HG03342 (cell line): ENCODE measurements at regions not wholly inside any gene's neighbourhood (a gene's known extent, or its start where the extent isn't known, plus 50 kb on each side); places are given as distances from the start of the nearest gene placed in this dataset.

Experiments used
- ATAC-seq: cut with Tn5 transposase; IDR thresholded peaks from one replicate; pipeline ENCODE4 v1.9.1; 2021; ENCODE audit warnings: mild to moderate bottlenecking, moderate library complexity; ENCODE audit not compliant: unreplicated experiment

DNA sequence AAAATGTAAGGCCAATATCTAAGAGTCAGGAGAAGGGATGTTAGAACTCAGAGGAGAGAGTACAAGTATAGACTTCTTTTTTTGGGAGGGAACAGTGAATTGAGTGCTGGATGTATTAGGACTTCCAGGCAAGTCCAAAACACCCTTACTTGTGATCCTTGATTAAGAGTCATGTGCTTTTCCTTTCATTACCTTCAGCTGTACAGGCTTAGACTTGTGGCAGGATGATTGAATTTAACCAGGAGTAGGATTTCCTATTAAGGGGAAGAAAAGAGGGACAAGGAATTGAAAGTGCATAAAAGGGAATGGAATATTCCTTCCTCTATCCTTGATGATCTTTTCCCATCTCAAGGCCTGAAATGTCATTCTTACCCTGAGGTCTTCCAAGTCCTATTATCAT, 606.7 kb downstream of the STIM2 start:
- no peak for ATAC-seq

DNA sequence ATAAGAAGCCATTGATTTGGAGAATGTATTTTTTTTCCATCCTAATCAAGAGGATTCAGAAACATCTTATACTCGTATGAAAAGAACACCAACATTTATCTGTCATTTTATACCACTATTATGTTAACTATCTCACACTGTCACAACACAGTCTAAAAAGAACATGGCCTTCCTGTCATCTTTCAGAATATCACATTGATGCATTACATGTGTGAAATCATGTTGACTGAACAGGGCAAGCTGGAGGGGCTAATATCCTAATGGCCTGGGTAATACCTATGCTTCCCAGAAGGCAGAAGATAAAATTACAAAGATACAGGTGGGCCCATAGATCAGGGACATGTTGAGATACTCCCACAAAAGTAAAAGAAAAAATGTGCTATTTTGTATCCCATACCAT, 611.7 kb downstream of the STIM2 start:
- no peak for ATAC-seq

DNA sequence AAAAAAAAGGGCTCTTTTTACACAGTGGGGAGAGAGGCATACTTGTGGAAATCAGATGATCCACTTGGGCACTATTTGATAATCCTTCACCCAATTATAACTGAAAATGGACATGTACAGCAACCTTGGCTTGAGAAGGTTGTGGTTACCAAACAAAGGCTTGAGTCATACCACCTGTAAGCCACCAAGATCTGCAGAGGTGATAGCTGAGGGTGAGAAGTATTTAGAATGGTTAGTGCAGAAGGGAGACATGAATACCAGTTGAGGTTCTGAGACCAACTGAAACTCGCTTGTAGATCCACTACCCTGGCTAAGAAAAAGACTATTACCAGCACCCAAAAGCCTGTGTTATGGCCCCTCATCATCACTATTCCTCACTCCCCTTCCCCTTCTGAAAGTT, 614.0 kb downstream of the STIM2 start:
- ATAC-seq = no peak

DNA sequence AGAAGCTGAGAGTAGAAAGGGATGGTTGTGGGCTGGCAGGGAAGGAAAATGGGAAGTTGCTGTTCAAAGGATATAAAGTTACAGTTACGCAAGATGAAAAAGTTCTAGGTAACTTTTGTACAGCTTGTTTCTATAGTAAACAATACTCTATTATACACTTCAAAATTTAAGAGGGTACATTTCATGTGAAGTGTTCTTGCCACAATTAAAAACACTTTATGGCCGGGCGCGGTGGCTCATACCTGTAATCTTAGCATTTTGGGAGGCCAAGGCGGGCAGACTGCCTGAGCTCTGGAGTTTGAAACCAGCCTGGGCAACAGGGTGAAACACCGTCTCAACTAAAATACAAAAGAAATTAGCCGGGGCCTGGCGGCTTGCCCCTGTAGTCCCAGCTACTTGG, 623.6 kb downstream of the STIM2 start:
- ATAC-seq = no peak

DNA sequence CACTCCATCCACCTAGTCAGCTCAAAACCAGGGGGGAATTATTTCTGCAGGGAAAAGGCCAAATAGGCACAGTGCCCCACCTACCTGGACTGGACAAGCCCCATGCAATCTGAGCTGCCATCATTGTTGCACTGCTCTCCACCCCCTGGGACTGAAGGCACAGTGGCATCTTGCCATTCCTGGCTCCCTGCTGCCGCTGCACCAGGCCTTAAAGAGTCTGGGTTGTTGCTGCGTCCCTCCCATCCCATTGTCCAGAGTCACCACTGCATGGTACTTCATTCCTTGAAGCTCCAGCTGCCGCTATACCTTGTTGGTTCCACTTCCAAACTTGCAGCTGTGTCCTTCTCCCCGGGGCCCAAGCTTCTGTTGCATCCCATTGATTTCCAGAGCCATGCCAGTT, 629.7 kb downstream of the STIM2 start:
- no peak for ATAC-seq

DNA sequence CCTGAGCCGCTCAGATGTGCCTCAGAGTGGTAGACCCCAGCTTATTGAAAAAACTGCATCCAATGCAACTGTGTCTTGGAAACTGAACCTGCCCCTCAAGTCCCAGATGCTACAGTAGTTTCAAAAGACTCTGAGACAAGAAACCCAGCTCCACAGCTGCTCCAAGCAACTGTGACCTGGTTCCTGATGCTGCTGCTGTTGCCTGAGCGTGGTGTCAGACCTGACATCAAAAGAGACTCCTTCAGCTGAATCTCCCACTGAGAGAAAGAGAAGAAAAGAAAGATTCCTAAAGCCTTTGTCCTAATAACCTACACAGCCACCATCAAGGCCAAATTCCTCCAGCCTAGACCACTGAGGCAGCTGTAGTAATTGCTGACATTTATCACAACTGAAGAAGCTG, 630.1 kb downstream of the STIM2 start:
- ATAC-seq = no peak

DNA sequence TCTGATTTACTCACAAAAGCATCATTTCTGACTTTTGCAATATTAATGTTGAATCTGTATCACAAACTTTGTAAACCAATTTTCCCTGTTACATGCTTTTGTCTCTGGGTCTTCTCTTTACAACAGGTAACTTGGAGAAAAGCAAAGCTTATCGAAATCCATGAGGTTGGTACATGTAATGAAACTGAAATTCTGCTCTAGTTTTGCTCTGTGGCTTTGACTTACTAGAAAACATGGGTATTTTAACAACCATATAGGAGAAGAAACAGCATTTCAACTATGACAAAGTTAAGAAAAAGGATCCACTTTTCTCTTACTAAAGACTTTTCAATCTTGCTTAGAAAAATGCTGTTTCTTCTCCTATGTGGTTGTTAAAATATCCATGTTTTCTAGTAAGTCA, 645.8 kb downstream of the STIM2 start:
- ATAC-seq = no peak

DNA sequence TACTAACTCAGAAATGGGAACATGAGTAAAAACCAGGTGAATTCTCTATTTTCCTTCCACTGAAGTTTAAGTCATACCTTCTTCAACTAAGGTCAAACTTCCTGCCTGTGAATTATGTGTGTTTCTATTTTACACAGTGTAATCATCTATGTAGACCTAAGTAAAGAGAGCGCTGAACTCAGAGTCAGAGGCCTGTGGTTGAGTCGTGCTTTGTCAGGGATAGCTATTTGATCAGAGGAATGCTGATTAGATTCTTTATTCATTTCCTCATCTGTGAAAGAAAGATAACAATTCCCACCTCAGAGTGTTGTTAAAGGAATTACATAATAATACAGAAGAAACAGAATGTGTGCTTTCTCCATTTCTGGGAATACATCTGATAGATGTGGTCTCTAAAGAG, 654.1 kb downstream of the STIM2 start:
- no peak for ATAC-seq

DNA sequence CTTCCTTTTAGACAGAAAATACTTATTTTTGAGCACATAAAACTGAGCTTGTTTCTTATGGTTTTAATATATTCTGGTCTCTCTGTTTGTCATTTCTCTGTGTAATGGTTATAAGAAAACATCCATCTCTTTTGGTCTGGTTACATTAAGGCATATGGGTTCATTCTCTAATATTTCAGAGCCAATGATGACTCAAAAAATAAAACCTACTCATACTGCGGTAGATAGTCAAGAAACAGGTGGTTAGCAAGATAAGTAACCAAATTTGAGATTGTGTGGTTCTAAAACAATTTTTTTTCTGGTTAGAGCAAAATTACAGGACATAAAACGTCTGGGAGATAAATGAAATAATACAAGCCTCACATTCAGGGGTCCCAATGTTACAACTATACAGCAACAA, 654.5 kb downstream of the STIM2 start:
- no peak for ATAC-seq

DNA sequence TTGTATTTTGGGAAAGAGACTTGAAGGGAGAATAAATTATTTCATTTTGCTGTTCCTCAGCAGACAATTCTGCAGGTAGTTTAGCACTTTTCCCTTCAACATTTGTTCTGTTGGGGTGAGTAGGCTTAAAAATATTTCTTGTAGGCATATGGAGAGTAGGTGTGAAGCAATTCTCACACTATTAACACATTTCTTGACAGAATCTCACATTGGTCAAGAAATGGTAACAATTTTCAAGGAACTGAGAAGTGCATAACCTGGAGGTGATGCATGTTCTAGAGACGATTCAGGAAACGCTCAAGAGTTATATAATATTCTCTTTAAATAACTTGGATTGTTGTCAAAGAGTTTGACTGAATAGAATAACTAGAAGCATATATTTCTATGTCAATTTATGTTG, 658.2 kb downstream of the STIM2 start:
- no peak for ATAC-seq

DNA sequence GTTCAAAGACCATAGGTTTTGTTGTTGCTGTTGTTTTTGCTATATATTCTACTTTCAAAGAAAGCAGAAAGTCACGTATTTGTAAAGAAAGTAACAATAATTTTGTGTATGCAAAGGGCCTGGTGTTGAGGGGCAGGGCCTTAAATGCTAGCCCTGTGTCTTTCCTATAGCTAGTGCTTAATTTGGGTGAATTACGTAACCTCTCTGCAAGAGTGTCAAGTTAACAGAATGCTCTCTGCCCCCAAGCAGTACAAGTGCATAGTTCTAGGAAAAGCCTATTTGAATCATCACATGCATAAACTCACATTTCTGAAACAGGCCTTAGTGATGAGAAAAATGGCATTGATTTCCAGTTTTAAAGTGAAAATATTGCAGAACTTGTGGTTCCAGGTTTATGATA, 663.6 kb downstream of the STIM2 start:
- no peak for ATAC-seq

DNA sequence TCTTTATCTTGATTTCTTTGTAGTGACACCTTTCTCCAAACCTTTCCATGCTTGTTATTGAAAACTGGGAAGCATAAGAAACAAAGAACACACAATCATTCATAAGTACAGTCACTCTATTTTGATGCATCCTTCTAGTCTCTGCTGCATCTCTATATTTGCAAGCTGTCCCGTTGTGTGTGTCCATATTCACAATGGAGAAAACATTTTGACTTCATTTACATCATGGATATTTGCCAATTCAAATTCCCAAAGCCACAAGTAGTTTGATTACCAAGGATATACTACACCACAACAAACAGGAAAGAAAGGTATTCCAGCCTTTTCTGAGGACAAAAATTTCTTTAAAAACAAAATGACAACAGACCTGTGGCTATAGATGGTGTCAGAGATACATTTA, 673.8 kb downstream of the STIM2 start:
- ATAC-seq = no peak

DNA sequence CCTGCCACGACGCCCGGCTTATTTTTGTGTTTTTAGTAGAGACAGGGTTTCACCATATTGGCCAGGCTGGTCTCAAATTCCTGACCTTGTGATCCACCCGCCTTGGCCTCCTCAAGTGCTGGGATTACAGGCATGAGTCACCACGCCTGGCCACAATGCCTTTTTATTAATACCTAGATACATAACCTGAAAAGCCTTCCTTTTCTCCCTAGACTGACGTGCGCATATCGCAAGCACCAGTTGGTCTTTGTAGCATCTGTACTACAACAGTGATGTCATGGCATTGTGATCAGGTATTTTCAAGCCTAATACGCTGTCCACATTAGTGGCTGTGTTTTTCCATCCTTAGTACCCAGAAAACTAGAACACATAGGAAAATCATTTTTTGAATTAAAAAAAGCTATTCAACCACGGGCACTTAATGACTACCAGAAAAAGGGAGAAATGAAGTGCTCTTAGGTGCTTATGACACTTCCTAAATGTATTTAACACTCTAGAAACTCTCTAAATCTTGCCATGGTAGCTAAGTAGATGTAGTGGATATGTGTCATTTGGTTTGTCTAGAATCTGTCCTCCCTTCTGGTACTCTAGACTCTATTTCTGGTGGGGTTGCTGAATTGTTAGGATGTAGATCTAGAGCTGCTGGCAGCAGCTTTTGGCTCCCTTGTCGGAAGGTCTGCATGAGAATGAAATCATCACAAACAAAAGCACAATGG, 707.8 kb downstream of the STIM2 start:
- ATAC-seq = no peak

DNA sequence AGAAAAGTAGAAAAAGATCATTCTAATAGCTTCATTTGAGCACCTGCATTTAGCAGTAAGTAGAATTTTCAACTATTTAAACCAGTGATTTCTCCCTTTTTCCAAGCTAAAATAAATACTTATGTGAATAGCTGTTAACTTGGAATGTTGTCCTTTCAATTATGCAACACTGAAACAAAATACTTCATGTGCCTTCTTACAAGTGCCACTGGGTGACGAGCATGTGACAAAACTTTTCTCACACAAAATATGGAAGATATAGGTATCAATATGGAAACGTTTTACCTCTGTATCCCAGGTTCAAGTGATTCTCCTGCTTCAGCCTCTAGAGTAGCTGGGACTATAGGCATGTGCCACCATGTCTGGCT, 708.3 kb downstream of the STIM2 start:
- no peak for ATAC-seq

DNA sequence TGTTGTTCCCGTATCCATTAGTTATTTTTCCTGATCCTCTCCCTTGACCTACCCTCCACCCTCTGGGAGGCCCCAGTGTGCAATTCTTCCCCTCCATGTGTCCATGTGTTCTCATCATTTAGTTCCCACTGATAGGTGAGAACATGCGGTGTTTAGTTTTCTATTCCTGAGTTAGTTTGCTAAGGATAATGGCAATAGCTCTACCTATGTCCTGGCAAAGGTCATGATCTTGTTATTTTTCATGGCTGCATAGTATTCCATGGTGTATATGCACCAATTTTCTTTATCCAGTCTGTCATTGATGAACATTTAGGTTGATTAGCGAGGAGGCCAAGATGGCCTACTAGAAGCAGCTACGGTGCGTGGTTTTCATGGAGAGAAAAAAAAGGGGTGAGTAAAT, 714.1 kb downstream of the STIM2 start:
- no peak for ATAC-seq

DNA sequence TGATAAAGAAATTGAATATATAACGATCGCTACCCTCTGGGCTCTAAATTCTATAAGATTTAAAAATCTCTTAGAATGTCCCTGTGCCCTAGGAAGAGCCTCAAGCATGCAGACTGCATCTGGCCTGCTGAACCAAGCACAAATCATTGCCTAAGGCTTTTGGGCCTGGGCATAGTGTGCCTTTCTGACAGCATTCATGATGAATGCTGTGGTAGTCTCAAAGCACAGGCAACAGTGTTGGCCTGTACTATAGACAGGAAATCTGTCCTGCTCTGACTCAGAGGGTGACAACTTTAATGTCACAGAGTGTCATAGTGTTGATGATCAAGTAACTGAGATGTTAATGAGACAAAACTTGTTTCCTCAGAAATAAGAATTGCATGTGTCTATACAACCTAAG, 717.3 kb downstream of the STIM2 start:
- no peak for ATAC-seq

DNA sequence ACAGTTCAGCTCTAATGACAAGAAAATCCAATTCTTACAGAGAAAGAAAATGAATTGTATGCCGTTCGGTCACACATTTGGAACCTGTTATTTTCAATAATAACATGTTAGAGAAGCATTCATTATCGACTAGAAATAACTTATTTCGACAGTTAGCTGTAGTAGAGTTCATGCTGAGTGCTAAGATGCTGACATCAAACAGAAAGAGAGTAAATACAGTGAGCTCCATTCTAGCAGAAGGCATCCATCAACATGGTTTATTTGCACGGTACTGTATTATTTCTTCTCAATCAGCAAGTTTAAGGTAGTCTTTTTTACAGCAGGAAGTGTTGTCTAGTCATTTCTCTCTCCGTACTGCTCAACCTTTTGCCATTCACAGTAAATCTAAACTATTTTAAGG, 732.1 kb downstream of the STIM2 start:
- ATAC-seq = no peak

DNA sequence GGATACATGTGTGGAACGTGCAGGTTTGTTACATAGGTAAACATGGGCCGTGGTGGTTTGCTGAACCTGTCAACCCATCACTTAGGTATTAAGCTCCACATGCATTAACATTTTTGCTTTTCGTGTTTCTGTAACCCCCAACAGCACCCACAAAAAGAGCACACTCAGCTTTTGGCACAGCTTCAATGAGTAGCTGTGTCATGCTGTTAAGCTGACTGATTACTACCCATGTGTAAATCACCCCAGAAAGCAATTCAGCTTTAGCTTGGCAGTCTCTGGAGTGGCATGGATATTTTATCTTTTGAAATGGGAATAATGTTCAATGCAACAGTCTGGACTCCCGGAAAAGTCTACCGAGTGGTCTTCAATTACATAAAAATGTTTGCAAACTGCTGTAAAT, 734.3 kb downstream of the STIM2 start:
- no peak for ATAC-seq

DNA sequence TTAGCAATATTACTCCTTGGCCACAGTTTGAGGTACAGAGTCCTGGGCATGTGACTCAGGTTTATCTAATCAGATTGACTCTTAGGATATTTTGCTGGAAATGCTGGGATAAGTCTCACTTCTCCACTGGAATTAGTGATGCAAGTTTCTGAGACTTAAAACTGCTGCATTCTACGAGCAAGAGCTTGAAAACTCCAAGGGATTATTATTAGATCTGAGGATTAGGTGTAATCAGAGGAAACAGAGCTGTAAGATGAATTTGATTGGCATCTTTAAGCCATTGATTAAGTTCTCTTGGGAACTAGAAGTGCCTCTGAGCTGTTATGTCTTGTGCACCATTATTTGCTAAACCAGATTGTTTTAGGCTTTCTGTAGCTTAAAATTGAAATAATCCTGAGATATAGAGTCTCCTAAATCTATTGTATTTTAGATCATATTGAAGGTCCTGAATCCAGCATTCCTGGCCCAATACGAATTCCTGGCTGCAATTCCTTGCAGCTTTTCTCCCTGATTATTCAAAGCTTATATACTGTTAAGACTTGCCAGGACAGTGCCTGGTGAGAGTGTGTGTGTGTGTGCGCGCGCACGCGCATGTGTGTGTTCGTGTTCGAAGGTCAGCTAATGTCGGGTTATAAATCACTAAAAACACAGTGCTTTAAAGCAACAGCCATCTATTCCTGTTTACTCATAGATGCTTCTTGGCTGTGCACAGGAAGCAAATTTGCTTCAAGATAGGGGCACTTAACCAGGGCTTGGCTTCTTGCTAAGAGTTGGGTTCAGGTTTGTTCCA, 735.1 kb downstream of the STIM2 start:
- ATAC-seq = no peak

DNA sequence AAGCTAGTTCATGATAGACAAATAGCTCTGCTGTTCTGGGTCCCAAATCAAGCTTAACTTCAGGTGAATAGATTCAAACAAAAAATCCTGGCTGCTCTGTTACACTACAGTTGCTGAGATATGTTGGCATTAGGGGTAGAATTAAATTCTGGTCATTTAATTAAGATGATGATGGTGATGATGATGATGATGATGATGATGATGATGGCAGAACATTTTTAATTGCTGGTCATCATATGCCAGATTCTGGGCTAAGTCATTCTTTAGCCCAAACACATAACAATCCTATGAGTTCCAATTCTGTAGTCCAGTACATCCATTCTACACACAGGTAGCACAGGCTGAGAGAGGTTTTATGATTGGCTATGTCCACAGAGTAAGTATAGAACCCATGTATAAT, 741.5 kb downstream of the STIM2 start:
- no peak for ATAC-seq

DNA sequence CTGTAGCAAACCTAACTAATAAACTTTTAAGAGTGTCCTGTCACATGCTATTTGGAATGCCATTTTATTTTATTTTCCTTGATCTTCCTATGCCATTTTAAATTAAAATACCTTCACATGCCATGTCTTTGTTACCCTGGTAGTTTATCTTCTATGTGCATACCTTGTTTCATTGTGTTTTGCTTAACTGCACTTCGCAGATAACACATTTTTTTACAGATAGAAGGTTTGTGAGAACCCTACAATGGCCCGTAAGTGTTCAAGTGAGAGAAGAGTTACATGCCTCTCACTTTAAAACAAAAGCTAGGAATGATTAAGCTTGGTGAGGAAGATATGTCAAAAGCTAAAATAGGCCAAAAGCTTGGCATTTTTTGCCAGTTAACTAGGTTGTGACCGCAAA, 744.1 kb downstream of the STIM2 start:
- ATAC-seq = no peak

DNA sequence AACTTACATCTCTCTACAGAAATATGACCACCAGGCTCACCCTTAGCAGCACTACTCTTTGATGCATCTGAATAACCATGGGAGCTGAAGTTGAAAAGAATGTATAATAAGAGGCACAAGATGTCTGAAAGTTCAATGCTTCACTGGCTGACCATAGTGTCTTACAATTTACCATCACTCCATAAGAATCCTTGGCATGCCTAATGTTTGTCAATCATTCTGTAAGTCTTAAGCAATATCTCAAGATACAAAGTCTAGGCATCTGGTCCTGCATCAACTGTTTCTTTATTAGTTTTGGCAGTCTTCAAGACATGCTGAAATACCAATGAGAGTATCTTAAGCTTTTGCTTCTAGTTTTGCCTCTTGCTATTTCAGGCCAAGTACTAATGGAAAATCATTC, 755.5 kb downstream of the STIM2 start:
- no peak for ATAC-seq

DNA sequence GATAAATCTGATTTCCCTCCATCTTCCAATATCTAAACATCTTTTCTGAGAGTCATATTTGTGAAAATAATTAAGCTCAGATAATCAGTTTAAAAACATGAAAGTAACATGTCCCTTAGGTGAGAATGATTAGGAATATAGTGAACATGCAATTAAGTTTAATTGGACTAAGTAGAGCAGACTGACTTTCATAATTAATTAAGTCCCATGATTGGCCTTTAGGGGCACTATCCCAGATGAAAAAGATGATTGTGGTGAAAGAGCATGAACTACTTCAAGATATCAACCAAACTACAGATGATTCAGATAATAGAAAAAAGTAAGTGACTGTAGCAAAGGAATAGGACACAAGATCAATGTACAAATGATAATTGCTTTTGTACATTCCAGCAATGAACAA, 758.8 kb downstream of the STIM2 start:
- no peak for ATAC-seq
